HL-60 (cell line): ENCODE measurements at regions not wholly inside any gene's neighbourhood (a gene's known extent, or its start where the extent isn't known, plus 50 kb on each side); places are given as distances from the start of the nearest gene placed in this dataset.

Experiments
- DNase-seq, 2 experiments: peaks; one replicate each; pipeline ENCODE4 v3.0.0-alpha.2; 2010 to 2020; ENCODE audit warnings: low read depth in 1 of 2, low spot score in 1 of 2
- H3K27ac ChIP-seq: fragments of 250-450 bp; sonication (Bioruptor Pico); replicated peaks from 2 replicates; pipeline ENCODE4 v1.5.1; 2020; ENCODE audit warnings: mild to moderate bottlenecking, moderate library complexity
- H3K27me3 ChIP-seq: fragments of 250-450 bp; sonication (Bioruptor Pico); 2 replicates; pipeline ENCODE4 v1.5.1; 2021; ENCODE audit warnings: mild to moderate bottlenecking, moderate library complexity; ENCODE audit not compliant: insufficient read depth, poor library complexity, severe bottlenecking
- H3K4me3 ChIP-seq: replicated peaks from 2 replicates; pipeline ENCODE4 v1.5.1; 2011; ENCODE audit warnings: mild to moderate bottlenecking, control low read depth, low read length; ENCODE audit not compliant: insufficient read depth
- GABPA ChIP-seq: IDR thresholded peaks from 2 replicates; pipeline ENCODE4 v1.6.1; 2012; ENCODE audit warnings: low read depth
- POLR2AphosphoS5 ChIP-seq: IDR thresholded peaks from 2 replicates; pipeline ENCODE4 v1.6.1; 2012; ENCODE audit warnings: low read depth
- SPI1 ChIP-seq: IDR thresholded peaks from 2 replicates; pipeline ENCODE4 v1.6.1; 2012; ENCODE audit warnings: low read depth, mild to moderate bottlenecking, borderline replicate concordance
- TF ChIP-seq, protein P1 (sequence below): IDR thresholded peaks from one replicate; pipeline ENCODE4 v1.5.1; 2011; ENCODE audit warnings: low read length, control low read depth, inconsistent platforms; ENCODE audit not compliant: insufficient read depth
- TF ChIP-seq, protein P2 (sequence below): IDR thresholded peaks from 2 replicates; pipeline ENCODE4 v1.6.1; 2012; ENCODE audit warnings: low read depth; ENCODE audit not compliant: insufficient replicate concordance

DNA sequence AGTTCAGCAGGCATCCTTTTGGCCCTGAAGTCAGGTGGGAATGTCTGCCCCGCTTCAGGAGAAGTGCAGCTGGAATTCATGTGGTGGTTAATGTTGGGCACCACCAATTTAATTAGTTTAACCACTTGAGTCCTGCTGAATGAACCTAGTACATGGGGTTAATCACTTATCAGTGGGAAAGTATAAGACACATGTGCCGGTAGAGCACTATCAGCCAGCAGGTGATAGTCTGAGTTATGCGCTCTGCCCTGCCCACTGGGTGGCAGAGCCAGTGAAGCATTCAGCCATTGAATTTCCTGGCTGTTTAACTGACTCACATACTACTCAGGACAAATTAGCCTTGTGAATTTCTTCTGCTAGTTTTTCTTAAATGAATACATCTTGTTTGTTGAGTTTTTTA, 789.7 kb upstream of the PRR20A start:
- no peak for DNase-seq
- TF ChIP-seq POLR2AphosphoS5 (no peak), SPI1 (no peak), GABPA (no peak)
- TF ChIP-seq, protein P1, sequence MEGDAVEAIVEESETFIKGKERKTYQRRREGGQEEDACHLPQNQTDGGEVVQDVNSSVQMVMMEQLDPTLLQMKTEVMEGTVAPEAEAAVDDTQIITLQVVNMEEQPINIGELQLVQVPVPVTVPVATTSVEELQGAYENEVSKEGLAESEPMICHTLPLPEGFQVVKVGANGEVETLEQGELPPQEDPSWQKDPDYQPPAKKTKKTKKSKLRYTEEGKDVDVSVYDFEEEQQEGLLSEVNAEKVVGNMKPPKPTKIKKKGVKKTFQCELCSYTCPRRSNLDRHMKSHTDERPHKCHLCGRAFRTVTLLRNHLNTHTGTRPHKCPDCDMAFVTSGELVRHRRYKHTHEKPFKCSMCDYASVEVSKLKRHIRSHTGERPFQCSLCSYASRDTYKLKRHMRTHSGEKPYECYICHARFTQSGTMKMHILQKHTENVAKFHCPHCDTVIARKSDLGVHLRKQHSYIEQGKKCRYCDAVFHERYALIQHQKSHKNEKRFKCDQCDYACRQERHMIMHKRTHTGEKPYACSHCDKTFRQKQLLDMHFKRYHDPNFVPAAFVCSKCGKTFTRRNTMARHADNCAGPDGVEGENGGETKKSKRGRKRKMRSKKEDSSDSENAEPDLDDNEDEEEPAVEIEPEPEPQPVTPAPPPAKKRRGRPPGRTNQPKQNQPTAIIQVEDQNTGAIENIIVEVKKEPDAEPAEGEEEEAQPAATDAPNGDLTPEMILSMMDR: no peak
- TF ChIP-seq, protein P2, sequence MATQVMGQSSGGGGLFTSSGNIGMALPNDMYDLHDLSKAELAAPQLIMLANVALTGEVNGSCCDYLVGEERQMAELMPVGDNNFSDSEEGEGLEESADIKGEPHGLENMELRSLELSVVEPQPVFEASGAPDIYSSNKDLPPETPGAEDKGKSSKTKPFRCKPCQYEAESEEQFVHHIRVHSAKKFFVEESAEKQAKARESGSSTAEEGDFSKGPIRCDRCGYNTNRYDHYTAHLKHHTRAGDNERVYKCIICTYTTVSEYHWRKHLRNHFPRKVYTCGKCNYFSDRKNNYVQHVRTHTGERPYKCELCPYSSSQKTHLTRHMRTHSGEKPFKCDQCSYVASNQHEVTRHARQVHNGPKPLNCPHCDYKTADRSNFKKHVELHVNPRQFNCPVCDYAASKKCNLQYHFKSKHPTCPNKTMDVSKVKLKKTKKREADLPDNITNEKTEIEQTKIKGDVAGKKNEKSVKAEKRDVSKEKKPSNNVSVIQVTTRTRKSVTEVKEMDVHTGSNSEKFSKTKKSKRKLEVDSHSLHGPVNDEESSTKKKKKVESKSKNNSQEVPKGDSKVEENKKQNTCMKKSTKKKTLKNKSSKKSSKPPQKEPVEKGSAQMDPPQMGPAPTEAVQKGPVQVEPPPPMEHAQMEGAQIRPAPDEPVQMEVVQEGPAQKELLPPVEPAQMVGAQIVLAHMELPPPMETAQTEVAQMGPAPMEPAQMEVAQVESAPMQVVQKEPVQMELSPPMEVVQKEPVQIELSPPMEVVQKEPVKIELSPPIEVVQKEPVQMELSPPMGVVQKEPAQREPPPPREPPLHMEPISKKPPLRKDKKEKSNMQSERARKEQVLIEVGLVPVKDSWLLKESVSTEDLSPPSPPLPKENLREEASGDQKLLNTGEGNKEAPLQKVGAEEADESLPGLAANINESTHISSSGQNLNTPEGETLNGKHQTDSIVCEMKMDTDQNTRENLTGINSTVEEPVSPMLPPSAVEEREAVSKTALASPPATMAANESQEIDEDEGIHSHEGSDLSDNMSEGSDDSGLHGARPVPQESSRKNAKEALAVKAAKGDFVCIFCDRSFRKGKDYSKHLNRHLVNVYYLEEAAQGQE: no peak
- Histone ChIP-seq H3K27me3 (no peaks in the 10 kb centered on the region), H3K4me3 (no peak overlapping the region), H3K27ac (no peak overlapping the region)

DNA sequence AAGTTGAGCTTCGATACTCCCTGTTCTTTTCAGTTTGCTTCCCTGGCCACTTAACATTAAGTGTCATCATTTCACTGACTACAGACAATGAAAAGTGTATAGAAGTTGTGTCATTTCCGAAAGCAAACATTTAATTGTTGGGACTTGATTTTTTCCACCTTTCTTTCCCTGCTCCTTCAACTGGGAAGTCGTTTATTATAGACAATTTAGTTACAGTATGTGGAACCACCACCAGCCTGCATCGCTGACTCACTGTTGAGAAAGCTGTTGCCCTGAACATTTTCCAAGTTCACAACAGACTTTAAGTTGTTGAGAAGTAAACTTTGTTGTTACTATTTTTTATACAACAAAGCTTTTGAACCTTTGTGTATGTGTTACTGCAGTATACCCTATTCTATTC, 788.4 kb upstream of the PRR20A start:
- Histone ChIP-seq H3K27me3 (no peaks in the 10 kb centered on the region), H3K4me3 (no peak overlapping the region), H3K27ac (no peak overlapping the region)
- no peak for TF ChIP-seq POLR2AphosphoS5
- no peak for TF ChIP-seq GABPA
- TF ChIP-seq, protein P2: no peak
- no peak for TF ChIP-seq SPI1
- TF ChIP-seq, protein P1: no peak
- DNase-seq: no peak

DNA sequence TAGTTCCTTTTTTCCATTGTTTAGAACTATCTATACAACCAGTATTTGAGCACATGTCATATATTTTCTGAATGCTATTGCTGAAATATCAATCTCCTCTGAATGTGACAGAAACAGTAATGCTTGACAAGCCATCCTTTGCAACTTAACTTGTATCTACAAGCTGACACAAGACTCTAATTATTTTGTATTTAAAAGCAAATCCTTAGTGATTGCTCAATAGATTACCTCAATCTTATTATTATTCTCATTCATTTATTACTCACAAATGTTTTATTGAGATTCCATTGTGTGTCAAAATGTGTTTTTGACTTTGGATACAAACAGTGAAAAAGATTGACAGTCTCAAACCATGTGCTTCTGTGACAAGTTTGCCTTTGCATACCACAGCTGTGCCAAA, 787.8 kb upstream of the PRR20A start:
- H3K27me3 ChIP-seq: no peaks in the 10 kb centered on the region
- H3K27ac ChIP-seq: no peak overlapping the region
- H3K4me3 ChIP-seq: no peak overlapping the region
- no peak for DNase-seq
- TF ChIP-seq GABPA (no peak), SPI1 (no peak), POLR2AphosphoS5 (no peak)
- TF ChIP-seq, protein P2: no peak
- TF ChIP-seq, protein P1: no peak
